HEK293T (cell line): ENCODE measurements at regions not wholly inside any gene's neighbourhood (a gene's known extent, or its start where the extent isn't known, plus 50 kb on each side); places are given as distances from the start of the nearest gene placed in this dataset.
"Not testable (repeated sequence)": the region's sequence is repeated elsewhere in the genome, so short reads cannot be mapped to it uniquely, and the experiment has no call there.

ENCODE experiments used
- BHLHE40 ChIP-seq: fragments of 450-650 bp; IDR thresholded peaks from 2 replicates; pipeline ENCODE4 v1.6.1; 2016; ENCODE audit warnings: mild to moderate bottlenecking, moderate library complexity, borderline replicate concordance
- FOXA1 ChIP-seq: fragments of 450-650 bp; IDR thresholded peaks from 2 replicates; pipeline ENCODE4 v1.6.1; 2016; ENCODE audit warnings: mild to moderate bottlenecking
- FOXM1 ChIP-seq: fragments of 450-650 bp; IDR thresholded peaks from 2 replicates; pipeline ENCODE4 v1.6.1; 2017; ENCODE audit warnings: mild to moderate bottlenecking, borderline replicate concordance
- HDGF ChIP-seq: fragments of 450-650 bp; IDR thresholded peaks from 2 replicates; pipeline ENCODE4 v1.6.1; 2017; ENCODE audit warnings: antibody characterized with exemption, borderline replicate concordance
- PKNOX1 ChIP-seq: fragments of 450-650 bp; IDR thresholded peaks from 2 replicates; pipeline ENCODE4 v1.6.1; 2016
- SP1 ChIP-seq: fragments of 450-650 bp; IDR thresholded peaks from 2 replicates; pipeline ENCODE4 v1.6.1; 2017
- SUZ12 ChIP-seq: fragments of 450-650 bp; IDR thresholded peaks from 2 replicates; pipeline ENCODE4 v1.6.1; 2016; ENCODE audit warnings: mild to moderate bottlenecking
- TARDBP ChIP-seq: fragments of 450-650 bp; IDR thresholded peaks from 2 replicates; pipeline ENCODE4 v1.6.1; 2016
- ZNF384 ChIP-seq: fragments of 450-650 bp; IDR thresholded peaks from 2 replicates; pipeline ENCODE4 v1.6.1; 2016

- TF ChIP-seq SP1, SUZ12, FOXM1, BHLHE40, PKNOX1, ZNF384, FOXA1, TARDBP, HDGF: not testable (repeated sequence)
These were observed 1288.5 kb downstream of the RPIA start for GRCh38 chr2:89979826-89980537.
